WTC11 (cell line): ENCODE measurements at regions not wholly inside any gene's neighbourhood (a gene's known extent, or its start where the extent isn't known, plus 50 kb on each side); places are given as distances from the start of the nearest gene placed in this dataset.
"Not testable (repeated sequence)": the region's sequence is repeated elsewhere in the genome, so short reads cannot be mapped to it uniquely, and the experiment has no call there.

Experiments used
- ATAC-seq: fragments of 200-7000 bp; cut with Tn5 transposase; 2 replicates; pipeline ENCODE4 v1.10.0; 2021; ENCODE audit warnings: mild to moderate bottlenecking, moderate library complexity
- CTCF ChIA-PET: fragments of 300-600 bp; sonication (Branson Sonifier 250); formaldehyde crosslinking; loops from one replicate; lab custom pipeline; 2021; ENCODE audit warnings: antibody characterized with exemption; lab: Charles Lee
- POLR2A ChIA-PET: fragments of 350-600 bp; sonication (Branson Sonifier 250); formaldehyde crosslinking; loops from one replicate; lab custom pipeline; 2021; ENCODE audit warnings: antibody characterized with exemption; lab: Charles Lee
- DNase-seq: peaks from one replicate; pipeline ENCODE4 v3.0.0; 2021; ENCODE audit warnings: low spot score
- H3K27ac Mint-ChIP-seq: 2 replicates; pipeline ENCODE4 v1.8.0; 2021; ENCODE audit warnings: mixed read lengths
- H3K27me3 Mint-ChIP-seq: 2 replicates; pipeline ENCODE4 v1.8.0; 2021; ENCODE audit warnings: low read depth, mild to moderate bottlenecking, moderate library complexity, mixed read lengths
- H3K36me3 Mint-ChIP-seq: 2 replicates; pipeline ENCODE4 v1.8.0; 2021; ENCODE audit warnings: mixed read lengths
- H3K4me1 Mint-ChIP-seq: 2 replicates; pipeline ENCODE4 v1.8.0; 2022; ENCODE audit warnings: mixed read lengths
- H3K4me3 Mint-ChIP-seq: 2 replicates; pipeline ENCODE4 v1.8.0; 2021; ENCODE audit warnings: mild to moderate bottlenecking, moderate library complexity, mixed read lengths
- H3K9me3 Mint-ChIP-seq: 2 replicates; pipeline ENCODE4 v1.8.0; 2021; ENCODE audit warnings: mixed read lengths
- CBFB ChIP-seq: sonication (generic); formaldehyde crosslinking; IDR thresholded peaks from 2 replicates; pipeline ENCODE4 v1.8.1; 2022; ENCODE audit warnings: mild to moderate bottlenecking, low read depth, missing genetic modification reagents
- CREB1 ChIP-seq: sonication (generic); formaldehyde crosslinking; IDR thresholded peaks from 2 replicates; pipeline ENCODE4 v1.8.0; 2023; ENCODE audit warnings: mild to moderate bottlenecking, missing genetic modification reagents
- CREM ChIP-seq: sonication (generic); formaldehyde crosslinking; IDR thresholded peaks from 2 replicates; pipeline ENCODE4 v1.8.1; 2022; ENCODE audit warnings: mild to moderate bottlenecking, missing genetic modification reagents, moderate library complexity
- ELF4 ChIP-seq: sonication (generic); formaldehyde crosslinking; IDR thresholded peaks from 2 replicates; pipeline ENCODE4 v1.8.1; 2022; ENCODE audit warnings: low read depth, mild to moderate bottlenecking, moderate library complexity, missing genetic modification reagents
- ESRRA ChIP-seq: sonication (generic); formaldehyde crosslinking; IDR thresholded peaks from 2 replicates; pipeline ENCODE4 v1.8.1; 2022; ENCODE audit warnings: mild to moderate bottlenecking, missing genetic modification reagents, borderline replicate concordance
- ETV6 ChIP-seq: sonication (generic); formaldehyde crosslinking; IDR thresholded peaks from 2 replicates; pipeline ENCODE4 v1.8.1; 2022; ENCODE audit warnings: mild to moderate bottlenecking, missing genetic modification reagents
- JAZF1 ChIP-seq: fragments of 250-450 bp; sonication (Bioruptor Pico); IDR thresholded peaks from 2 replicates; pipeline ENCODE4 v1.9.0; 2021; ENCODE audit warnings: moderate library complexity, mild to moderate bottlenecking, inconsistent platforms
- JUN ChIP-seq: sonication (generic); formaldehyde crosslinking; IDR thresholded peaks from 2 replicates; pipeline ENCODE4 v1.8.0; 2023; ENCODE audit warnings: mild to moderate bottlenecking, missing genetic modification reagents
- MXD4 ChIP-seq: fragments of 250-450 bp; sonication (Bioruptor Pico); IDR thresholded peaks from 2 replicates; pipeline ENCODE4 v1.8.0; 2021; ENCODE audit warnings: mild to moderate bottlenecking, moderate library complexity, borderline replicate concordance
- MYBL2 ChIP-seq: sonication (generic); formaldehyde crosslinking; IDR thresholded peaks from 2 replicates; pipeline ENCODE4 v1.8.1; 2023; ENCODE audit warnings: mild to moderate bottlenecking, moderate library complexity, missing genetic modification reagents
- NFE2L1 ChIP-seq: sonication (generic); formaldehyde crosslinking; IDR thresholded peaks from 2 replicates; pipeline ENCODE4 v1.8.1; 2023; ENCODE audit warnings: missing genetic modification reagents
- NR1H2 ChIP-seq: sonication (generic); formaldehyde crosslinking; IDR thresholded peaks from 2 replicates; pipeline ENCODE4 v1.9.0; 2021; ENCODE audit warnings: mild to moderate bottlenecking, moderate library complexity, missing genetic modification reagents
- RELA ChIP-seq: sonication (generic); formaldehyde crosslinking; IDR thresholded peaks from 2 replicates; pipeline ENCODE4 v1.8.1; 2022; ENCODE audit warnings: missing genetic modification reagents, mild to moderate bottlenecking, borderline replicate concordance
- SMAD4 ChIP-seq: sonication (generic); formaldehyde crosslinking; IDR thresholded peaks from 2 replicates; pipeline ENCODE4 v1.8.0; 2022; ENCODE audit warnings: mild to moderate bottlenecking, missing genetic modification reagents
- TEAD4 ChIP-seq: sonication (generic); formaldehyde crosslinking; IDR thresholded peaks from 2 replicates; pipeline ENCODE4 v1.8.0; 2022; ENCODE audit warnings: mild to moderate bottlenecking, missing genetic modification reagents
- ZNF232 ChIP-seq: sonication (generic); formaldehyde crosslinking; IDR thresholded peaks from 2 replicates; pipeline ENCODE4 v1.8.0; 2022; ENCODE audit warnings: mild to moderate bottlenecking, missing genetic modification reagents
- ZNF396 ChIP-seq: fragments of 250-450 bp; sonication (Bioruptor Pico); IDR thresholded peaks from 2 replicates; pipeline ENCODE4 v1.8.0; 2021; ENCODE audit warnings: mild to moderate bottlenecking, moderate library complexity, borderline replicate concordance
- TF ChIP-seq, protein P1 (sequence below): sonication (generic); formaldehyde crosslinking; IDR thresholded peaks from 2 replicates; pipeline ENCODE4 v1.8.0; 2022; ENCODE audit warnings: missing genetic modification reagents
- TF ChIP-seq, protein P2 (sequence below): fragments of 250-450 bp; sonication (Bioruptor Pico); IDR thresholded peaks from 2 replicates; pipeline ENCODE4 v1.9.0; 2021; ENCODE audit warnings: mild to moderate bottlenecking

DNA sequence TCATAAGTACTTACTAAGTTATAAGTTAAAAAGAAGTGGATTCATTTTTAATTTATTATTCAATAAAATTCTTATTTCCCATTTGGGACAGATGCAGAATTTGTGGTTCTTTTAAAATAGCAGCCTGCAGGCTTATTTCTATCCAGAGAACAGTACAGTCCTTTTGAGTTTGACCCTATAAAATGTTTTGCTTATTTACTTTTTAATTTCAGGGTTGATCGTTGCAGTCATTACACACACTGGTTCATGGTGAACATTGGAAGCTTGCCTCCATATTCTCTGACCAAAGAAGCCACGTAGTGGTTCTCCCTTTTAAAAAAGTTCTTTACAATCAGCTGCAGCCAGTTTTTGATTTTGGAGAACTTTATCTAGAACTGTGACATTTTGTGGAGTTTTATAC is 122.9 kb upstream of the PDE7B start:
- ATAC-seq: no peak
- Mint-ChIP-seq H3K4me3 (no peak overlapping the region), H3K36me3 (peaks cover 13% of the 10 kb centered on the region), H3K4me1 (no peaks in the 10 kb centered on the region), H3K27ac (no peak overlapping the region), H3K27me3 (peaks cover 3% of the 10 kb centered on the region; the same call in 1 of the 2 replicates), H3K9me3 (peaks cover 30% of the 10 kb centered on the region)
- TF ChIP-seq JAZF1 (no peak), NR1H2 (CRISPR knock-in tag) (no peak), ZNF396 (CRISPR knock-in tag) (no peak)
- DNase-seq: no peak
- POLR2A ChIA-PET: no interaction called here
- CTCF ChIA-PET: no interaction called here

DNA sequence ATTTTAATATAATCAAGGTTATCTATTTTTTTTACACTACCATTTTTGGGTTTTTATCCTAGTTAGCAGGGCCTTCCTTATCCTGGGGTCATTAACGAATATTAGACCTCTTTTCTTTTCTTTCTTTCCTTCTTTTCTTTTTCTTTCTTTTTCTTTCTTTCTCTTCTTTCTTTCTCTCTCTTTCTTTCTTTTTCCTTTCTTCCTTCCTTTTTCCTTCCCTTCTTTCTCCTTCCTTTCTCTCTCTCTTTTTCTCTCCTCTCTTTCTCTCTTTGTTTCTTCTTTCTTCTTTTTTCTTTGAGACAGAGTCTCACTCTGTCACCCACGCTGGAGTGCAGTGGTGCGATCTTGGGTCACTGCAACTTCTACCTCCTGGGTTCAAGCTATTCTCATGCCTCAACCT is 120.4 kb upstream of the PDE7B start:
- ChIA-PET POLR2A (no interaction called here), CTCF (interaction anchor here (0.7 kb wide), 1 partner anchor 280 kb away, joined by 4 read pairs; no protein-coding TSS in a partner anchor)
- TF ChIP-seq CBFB (CRISPR knock-in tag) (no peak), ETV6 (no peak), RELA (CRISPR knock-in tag) (no peak)
- H3K4me1 Mint-ChIP-seq: no peaks in the 10 kb centered on the region
- H3K36me3 Mint-ChIP-seq: peaks cover 6% of the 10 kb centered on the region; the same call in 1 of the 2 replicates
- H3K4me3 Mint-ChIP-seq: no peak overlapping the region
- peaks cover 3% of the 10 kb centered on the region; the same call in 1 of the 2 replicates for H3K27me3 Mint-ChIP-seq
- peaks cover 17% of the 10 kb centered on the region for H3K9me3 Mint-ChIP-seq
- no peak for DNase-seq
- no peak overlapping the region for H3K27ac Mint-ChIP-seq
- ATAC-seq: no peak

DNA sequence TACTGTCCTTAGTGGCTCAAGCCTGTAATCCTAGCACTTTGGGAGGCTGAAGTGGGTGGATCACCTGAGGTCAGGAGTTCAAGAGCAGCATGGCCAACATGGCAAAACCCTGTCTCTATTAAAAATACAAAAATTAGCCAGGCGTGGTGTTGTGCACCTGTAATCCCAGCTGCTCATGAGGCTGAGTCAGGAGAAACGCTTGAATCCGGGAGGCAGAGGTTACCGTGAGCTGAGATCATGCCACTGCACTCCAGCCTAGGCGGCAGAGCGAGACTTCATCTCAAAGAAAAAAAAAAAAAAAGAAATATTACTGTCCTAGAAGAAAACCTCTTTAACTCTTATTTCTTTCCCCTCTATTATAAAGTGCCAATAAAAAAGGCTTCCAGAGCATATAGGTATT is 115.2 kb upstream of the PDE7B start:
- ATAC-seq, CTCF ChIA-PET, H3K4me3 Mint-ChIP-seq, H3K9me3 Mint-ChIP-seq, DNase-seq, H3K27me3 Mint-ChIP-seq, H3K4me1 Mint-ChIP-seq, H3K36me3 Mint-ChIP-seq, POLR2A ChIA-PET, H3K27ac Mint-ChIP-seq: not testable (repeated sequence)

DNA sequence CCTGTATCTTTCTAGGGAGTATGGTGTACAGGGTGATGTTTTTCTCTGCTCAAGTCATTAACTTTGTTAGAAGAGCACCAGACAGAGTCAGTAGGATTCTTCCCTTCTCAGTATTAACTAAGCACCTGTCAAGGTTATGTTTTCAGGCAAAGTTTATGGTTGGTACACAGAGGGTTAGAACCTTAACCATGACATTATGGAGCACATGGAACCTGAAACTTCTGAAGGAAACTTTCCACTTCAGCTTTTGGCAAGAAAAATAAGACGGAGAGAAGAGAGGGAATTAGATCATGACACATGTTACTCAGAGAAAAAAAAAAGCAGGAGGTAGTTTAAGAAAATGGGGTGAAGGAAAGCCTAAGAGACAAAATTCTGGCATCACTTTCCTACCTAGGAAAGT is 112.9 kb upstream of the PDE7B start:
- Mint-ChIP-seq H3K4me1 (no peaks in the 10 kb centered on the region), H3K27me3 (no peaks in the 10 kb centered on the region), H3K27ac (no peak overlapping the region), H3K9me3 (peaks cover 4% of the 10 kb centered on the region; the same call in 1 of the 2 replicates), H3K36me3 (no peaks in the 10 kb centered on the region), H3K4me3 (no peak overlapping the region)
- no peak for DNase-seq
- POLR2A ChIA-PET: no interaction called here
- ATAC-seq: no peak
- no peak for TF ChIP-seq JUN (CRISPR knock-in tag)
- no peak for TF ChIP-seq ZNF232
- TF ChIP-seq MXD4 (CRISPR knock-in tag): no peak
- no peak for TF ChIP-seq MYBL2
- TF ChIP-seq ESRRA: no peak
- no peak for TF ChIP-seq ZNF396 (CRISPR knock-in tag)
- no peak for TF ChIP-seq NFE2L1 (CRISPR knock-in tag)
- TF ChIP-seq, protein P1, sequence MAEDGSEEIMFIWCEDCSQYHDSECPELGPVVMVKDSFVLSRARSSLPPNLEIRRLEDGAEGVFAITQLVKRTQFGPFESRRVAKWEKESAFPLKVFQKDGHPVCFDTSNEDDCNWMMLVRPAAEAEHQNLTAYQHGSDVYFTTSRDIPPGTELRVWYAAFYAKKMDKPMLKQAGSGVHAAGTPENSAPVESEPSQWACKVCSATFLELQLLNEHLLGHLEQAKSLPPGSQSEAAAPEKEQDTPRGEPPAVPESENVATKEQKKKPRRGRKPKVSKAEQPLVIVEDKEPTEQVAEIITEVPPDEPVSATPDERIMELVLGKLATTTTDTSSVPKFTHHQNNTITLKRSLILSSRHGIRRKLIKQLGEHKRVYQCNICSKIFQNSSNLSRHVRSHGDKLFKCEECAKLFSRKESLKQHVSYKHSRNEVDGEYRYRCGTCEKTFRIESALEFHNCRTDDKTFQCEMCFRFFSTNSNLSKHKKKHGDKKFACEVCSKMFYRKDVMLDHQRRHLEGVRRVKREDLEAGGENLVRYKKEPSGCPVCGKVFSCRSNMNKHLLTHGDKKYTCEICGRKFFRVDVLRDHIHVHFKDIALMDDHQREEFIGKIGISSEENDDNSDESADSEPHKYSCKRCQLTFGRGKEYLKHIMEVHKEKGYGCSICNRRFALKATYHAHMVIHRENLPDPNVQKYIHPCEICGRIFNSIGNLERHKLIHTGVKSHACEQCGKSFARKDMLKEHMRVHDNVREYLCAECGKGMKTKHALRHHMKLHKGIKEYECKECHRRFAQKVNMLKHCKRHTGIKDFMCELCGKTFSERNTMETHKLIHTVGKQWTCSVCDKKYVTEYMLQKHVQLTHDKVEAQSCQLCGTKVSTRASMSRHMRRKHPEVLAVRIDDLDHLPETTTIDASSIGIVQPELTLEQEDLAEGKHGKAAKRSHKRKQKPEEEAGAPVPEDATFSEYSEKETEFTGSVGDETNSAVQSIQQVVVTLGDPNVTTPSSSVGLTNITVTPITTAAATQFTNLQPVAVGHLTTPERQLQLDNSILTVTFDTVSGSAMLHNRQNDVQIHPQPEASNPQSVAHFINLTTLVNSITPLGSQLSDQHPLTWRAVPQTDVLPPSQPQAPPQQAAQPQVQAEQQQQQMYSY: no peak
- CTCF ChIA-PET: no interaction called here

DNA sequence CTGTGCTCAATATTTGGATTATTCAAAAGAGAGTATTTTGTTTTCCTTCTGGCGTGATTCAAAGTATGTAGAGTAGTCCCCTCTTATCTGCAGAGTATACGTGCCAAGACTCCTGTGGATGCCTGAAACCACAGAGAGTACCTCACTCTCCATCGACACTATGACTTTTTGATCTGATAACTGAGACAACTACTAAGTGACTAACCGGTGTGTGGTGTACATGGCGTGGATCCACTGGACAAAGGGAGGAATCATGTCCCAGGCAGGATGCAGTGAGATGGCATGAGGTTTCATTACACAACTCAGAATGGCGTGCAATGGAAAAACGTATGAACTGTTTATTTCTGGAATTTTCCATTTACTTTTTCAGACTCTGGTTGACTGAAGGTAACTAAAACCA is 112.2 kb upstream of the PDE7B start:
- Mint-ChIP-seq H3K27me3 (no peaks in the 10 kb centered on the region), H3K9me3 (peaks cover 4% of the 10 kb centered on the region; the same call in 1 of the 2 replicates), H3K4me3 (no peak overlapping the region), H3K4me1 (no peaks in the 10 kb centered on the region), H3K27ac (no peak overlapping the region), H3K36me3 (no peaks in the 10 kb centered on the region)
- ATAC-seq: no peak
- ChIA-PET POLR2A (no interaction called here), CTCF (no interaction called here)
- TF ChIP-seq CBFB (CRISPR knock-in tag) (no peak), TEAD4 (CRISPR knock-in tag) (no peak), SMAD4 (CRISPR knock-in tag) (no peak), CREM (CRISPR knock-in tag) (no peak), CREB1 (CRISPR knock-in tag) (no peak), ELF4 (CRISPR knock-in tag) (no peak)
- TF ChIP-seq, protein P1: no peak
- TF ChIP-seq, protein P2, sequence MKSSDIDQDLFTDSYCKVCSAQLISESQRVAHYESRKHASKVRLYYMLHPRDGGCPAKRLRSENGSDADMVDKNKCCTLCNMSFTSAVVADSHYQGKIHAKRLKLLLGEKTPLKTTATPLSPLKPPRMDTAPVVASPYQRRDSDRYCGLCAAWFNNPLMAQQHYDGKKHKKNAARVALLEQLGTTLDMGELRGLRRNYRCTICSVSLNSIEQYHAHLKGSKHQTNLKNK (CRISPR knock-in tag): no peak
- no peak for DNase-seq
